Activated CD4-positive, alpha-beta T cell treated with anti-CD3 and anti-CD28 coated beads, Interleukin-2, amount 10 ng/mL, durations not matched to agents 7 days and 5 days (primary cell): ENCODE measurements at regions not wholly inside any gene's neighbourhood (a gene's known extent, or its start where the extent isn't known, plus 50 kb on each side); places are given as distances from the start of the nearest gene placed in this dataset.
"Not testable (repeated sequence)": the region's sequence is repeated elsewhere in the genome, so short reads cannot be mapped to it uniquely, and the experiment has no call there.

Experiments
- CTCF ChIA-PET: fragments of 350-600 bp; sonication (Branson Sonifier 250); formaldehyde crosslinking; loops from one replicate; lab custom pipeline; 2021; ENCODE audit warnings: antibody characterized with exemption; lab: Charles Lee
- POLR2A ChIA-PET: fragments of 350-600 bp; sonication (Branson Sonifier 250); formaldehyde crosslinking; loops from one replicate; lab custom pipeline; 2021; ENCODE audit warnings: antibody characterized with exemption; lab: Charles Lee
- DNase-seq: peaks from one replicate; pipeline ENCODE4 v3.0.0-alpha.2; 2020
- H3K27ac Mint-ChIP-seq: one replicate; pipeline ENCODE4 v1.8.0; 2021; ENCODE audit warnings: mild to moderate bottlenecking, moderate library complexity, mixed read lengths
- H3K27me3 Mint-ChIP-seq: one replicate; pipeline ENCODE4 v1.8.0; 2021; ENCODE audit warnings: mixed read lengths
- H3K36me3 Mint-ChIP-seq: one replicate; pipeline ENCODE4 v1.8.0; 2021; ENCODE audit warnings: low read depth, mixed read lengths
- H3K4me1 Mint-ChIP-seq: one replicate; pipeline ENCODE4 v1.8.0; 2021; ENCODE audit warnings: mixed read lengths
- H3K4me3 Mint-ChIP-seq: one replicate; pipeline ENCODE4 v1.8.0; 2021; ENCODE audit warnings: mild to moderate bottlenecking, moderate library complexity, mixed read lengths
- H3K9me3 Mint-ChIP-seq: one replicate; pipeline ENCODE4 v1.8.0; 2021; ENCODE audit warnings: mixed read lengths

- POLR2A ChIA-PET: no interaction called here
- peaks cover 2% of the 10 kb centered on the region for H3K27me3 Mint-ChIP-seq
- no peak overlapping the region for H3K27ac Mint-ChIP-seq
- CTCF ChIA-PET: no interaction called here
- no peak for DNase-seq
- H3K4me1 Mint-ChIP-seq: no peaks in the 10 kb centered on the region
- H3K4me3 Mint-ChIP-seq: no peak overlapping the region
- no peaks in the 10 kb centered on the region for H3K36me3 Mint-ChIP-seq
- H3K9me3 Mint-ChIP-seq: no peaks in the 10 kb centered on the region
Measured at GRCh38 chr11:112616327-112617097, 344.7 kb upstream of the NCAM1 start.

GRCh38 chr11:112617098-112617425 lies 344.2 kb upstream of the NCAM1 start:
- peaks cover 2% of the 10 kb centered on the region for H3K27me3 Mint-ChIP-seq
- H3K36me3 Mint-ChIP-seq: no peaks in the 10 kb centered on the region
- no peak overlapping the region for H3K27ac Mint-ChIP-seq
- no peak for DNase-seq
- no peaks in the 10 kb centered on the region for H3K4me1 Mint-ChIP-seq
- CTCF ChIA-PET: no interaction called here
- POLR2A ChIA-PET: no interaction called here
- no peaks in the 10 kb centered on the region for H3K9me3 Mint-ChIP-seq
- H3K4me3 Mint-ChIP-seq: no peak overlapping the region

GRCh38 chr11:112617977-112618826 lies 343.0 kb upstream of the NCAM1 start:
- ChIA-PET POLR2A (no interaction called here), CTCF (no interaction called here)
- no peak overlapping the region for H3K27ac Mint-ChIP-seq

GRCh38 chr11:112619106-112619505 lies 342.1 kb upstream of the NCAM1 start:
- Mint-ChIP-seq H3K27ac (no peak overlapping the region), H3K36me3 (no peaks in the 10 kb centered on the region), H3K27me3 (peaks cover 2% of the 10 kb centered on the region), H3K4me3 (no peak overlapping the region), H3K9me3 (no peaks in the 10 kb centered on the region), H3K4me1 (no peaks in the 10 kb centered on the region)
- DNase-seq: no peak
- ChIA-PET POLR2A (no interaction called here), CTCF (interaction anchor here (1.2 kb wide), 1 partner anchor 8 kb away, joined by 3 read pairs; no protein-coding TSS in a partner anchor)

More at GRCh38 chr11:112617977-112618826, 343.0 kb upstream of the NCAM1 start:
- Mint-ChIP-seq H3K4me3 (no peak overlapping the region), H3K4me1 (no peaks in the 10 kb centered on the region), H3K27me3 (peaks cover 1% of the 10 kb centered on the region), H3K36me3 (no peaks in the 10 kb centered on the region), H3K9me3 (no peaks in the 10 kb centered on the region)
- no peak for DNase-seq

GRCh38 chr11:112620621-112621394 lies 340.4 kb upstream of the NCAM1 start:
- Mint-ChIP-seq H3K27me3 (peaks cover 2% of the 10 kb centered on the region), H3K36me3 (no peaks in the 10 kb centered on the region), H3K9me3 (no peaks in the 10 kb centered on the region), H3K4me3 (no peak overlapping the region), H3K4me1 (no peaks in the 10 kb centered on the region), H3K27ac (no peak overlapping the region)
- POLR2A ChIA-PET: no interaction called here
- CTCF ChIA-PET: no interaction called here
- no peak for DNase-seq

- Mint-ChIP-seq H3K4me3 (no peak overlapping the region), H3K27me3 (peaks cover 2% of the 10 kb centered on the region), H3K4me1 (no peaks in the 10 kb centered on the region), H3K27ac (no peak overlapping the region), H3K36me3 (no peaks in the 10 kb centered on the region), H3K9me3 (no peaks in the 10 kb centered on the region)
- DNase-seq: no peak
- CTCF ChIA-PET: interaction anchor here (1.0 to 1.2 kb wide), 3 partner anchors 9 to 38 kb away, joined by 3 read pairs; no protein-coding TSS in a partner anchor
- POLR2A ChIA-PET: no interaction called here
Measured at GRCh38 chr11:112623057-112623456, 338.2 kb upstream of the NCAM1 start.

GRCh38 chr11:112624431-112624830 lies 336.8 kb upstream of the NCAM1 start:
- no peaks in the 10 kb centered on the region for H3K36me3 Mint-ChIP-seq
- H3K9me3 Mint-ChIP-seq: no peaks in the 10 kb centered on the region
- no peaks in the 10 kb centered on the region for H3K4me1 Mint-ChIP-seq
- CTCF ChIA-PET: no interaction called here
- H3K27me3 Mint-ChIP-seq: peaks cover 4% of the 10 kb centered on the region
- DNase-seq: no peak
- H3K4me3 Mint-ChIP-seq: no peak overlapping the region
- POLR2A ChIA-PET: no interaction called here
- H3K27ac Mint-ChIP-seq: no peak overlapping the region

- H3K36me3 Mint-ChIP-seq, H3K27ac Mint-ChIP-seq, DNase-seq, H3K9me3 Mint-ChIP-seq, H3K4me3 Mint-ChIP-seq, CTCF ChIA-PET, POLR2A ChIA-PET, H3K27me3 Mint-ChIP-seq, H3K4me1 Mint-ChIP-seq: not testable (repeated sequence)
Measured at GRCh38 chr11:112624971-112625370, 336.2 kb upstream of the NCAM1 start.

- Mint-ChIP-seq H3K9me3 (no peaks in the 10 kb centered on the region), H3K36me3 (no peaks in the 10 kb centered on the region), H3K27me3 (peaks cover 4% of the 10 kb centered on the region), H3K4me1 (no peaks in the 10 kb centered on the region), H3K27ac (no peak overlapping the region), H3K4me3 (no peak overlapping the region)
- ChIA-PET CTCF (no interaction called here), POLR2A (no interaction called here)
- DNase-seq: no peak
Measured at GRCh38 chr11:112625814-112626213, 335.4 kb upstream of the NCAM1 start.

GRCh38 chr11:112626731-112627130 lies 334.5 kb upstream of the NCAM1 start:
- Mint-ChIP-seq H3K9me3 (no peaks in the 10 kb centered on the region), H3K36me3 (no peaks in the 10 kb centered on the region), H3K4me1 (no peaks in the 10 kb centered on the region), H3K4me3 (no peak overlapping the region), H3K27ac (no peak overlapping the region), H3K27me3 (peaks cover 6% of the 10 kb centered on the region)
- ChIA-PET CTCF (no interaction called here), POLR2A (no interaction called here)
- DNase-seq: no peak

GRCh38 chr11:112627588-112628045 lies 333.6 kb upstream of the NCAM1 start:
- POLR2A ChIA-PET: no interaction called here
- no peak overlapping the region for H3K4me3 Mint-ChIP-seq
- peaks cover 6% of the 10 kb centered on the region for H3K27me3 Mint-ChIP-seq
- DNase-seq: no peak
- no peak overlapping the region for H3K27ac Mint-ChIP-seq
- no peaks in the 10 kb centered on the region for H3K36me3 Mint-ChIP-seq
- CTCF ChIA-PET: interaction anchor here (0.8 to 1.2 kb wide), 2 partner anchors 8 to 72 kb away, joined by 3 read pairs; no protein-coding TSS in a partner anchor
- no peaks in the 10 kb centered on the region for H3K4me1 Mint-ChIP-seq
- H3K9me3 Mint-ChIP-seq: no peaks in the 10 kb centered on the region

- DNase-seq: no peak
- Mint-ChIP-seq H3K27ac (no peak overlapping the region), H3K36me3 (no peaks in the 10 kb centered on the region), H3K9me3 (no peaks in the 10 kb centered on the region), H3K27me3 (peaks cover 15% of the 10 kb centered on the region), H3K4me3 (no peak overlapping the region), H3K4me1 (no peaks in the 10 kb centered on the region)
- ChIA-PET POLR2A (no interaction called here), CTCF (interaction anchor here (1.2 kb wide), 1 partner anchor 73 kb away, joined by 3 read pairs; no protein-coding TSS in a partner anchor)
Measured at GRCh38 chr11:112628676-112629075, 332.5 kb upstream of the NCAM1 start.
